Dermis blood vessel endothelial cell (primary cell): ENCODE measurements at regions not wholly inside any gene's neighbourhood (a gene's known extent, or its start where the extent isn't known, plus 50 kb on each side); places are given as distances from the start of the nearest gene placed in this dataset.
"Not testable (repeated sequence)": the region's sequence is repeated elsewhere in the genome, so short reads cannot be mapped to it uniquely, and the experiment has no call there.

Source experiments
- DNase-seq: peaks from one replicate; pipeline ENCODE4 v3.0.0; 2010

DNA sequence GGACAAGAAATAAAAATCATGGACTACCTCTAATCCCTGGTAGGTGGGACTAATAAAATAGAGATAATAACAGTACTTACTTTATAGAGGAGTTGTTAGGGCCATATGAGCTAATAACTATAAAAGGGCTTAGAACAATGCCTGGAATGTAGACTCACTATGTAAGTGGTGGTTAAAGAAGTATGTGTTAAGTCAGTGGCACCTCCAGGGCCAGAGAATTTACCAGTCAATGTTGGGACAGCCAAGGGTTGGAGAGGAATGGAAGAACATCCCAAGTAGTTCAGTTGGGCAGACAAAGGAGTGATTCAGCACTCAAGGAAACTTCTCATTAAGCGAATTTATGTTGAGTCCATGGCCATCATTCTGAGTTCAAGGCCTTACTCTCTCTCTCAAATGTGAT lies 116.8 kb downstream of the OTOR start:
- no peak for DNase-seq

DNA sequence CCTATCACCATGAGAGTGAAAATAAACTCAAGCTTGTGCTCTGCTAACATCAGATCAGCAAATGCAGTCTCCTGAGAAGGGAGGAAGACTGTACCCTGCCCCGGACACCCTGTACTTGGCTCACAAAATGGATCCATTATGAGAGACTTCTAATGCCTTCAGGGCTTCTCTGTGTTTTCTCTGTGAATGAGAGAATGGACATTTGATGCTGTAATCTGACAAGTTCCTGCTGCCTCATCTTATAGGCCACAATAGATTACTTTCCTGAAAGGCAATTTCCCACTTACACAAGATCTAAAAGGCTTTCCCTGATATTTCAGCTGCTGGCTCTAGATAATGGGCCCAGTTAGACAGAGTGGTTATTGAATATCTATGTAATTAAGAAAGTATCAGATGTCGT lies 117.2 kb downstream of the OTOR start:
- no peak for DNase-seq

DNA sequence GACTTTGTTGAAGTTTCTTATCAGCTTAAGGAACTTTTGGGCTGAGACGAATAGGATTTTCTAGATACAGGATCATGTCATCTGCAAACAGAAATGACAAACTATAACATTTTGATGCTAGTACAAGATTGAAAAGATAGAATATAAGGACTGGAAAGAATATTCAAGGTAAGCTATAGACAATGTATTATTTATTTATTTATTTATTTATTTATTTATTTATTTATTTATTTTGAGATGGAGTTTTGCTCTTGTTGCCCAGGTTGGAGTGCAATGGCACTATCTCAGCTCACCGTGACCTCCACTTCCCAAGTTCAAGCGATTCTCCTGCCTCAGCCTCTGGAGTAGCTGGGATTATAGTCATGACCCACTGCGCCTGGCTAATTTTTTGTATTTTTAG lies 125.0 kb downstream of the OTOR start:
- DNase-seq: not testable (repeated sequence)

DNA sequence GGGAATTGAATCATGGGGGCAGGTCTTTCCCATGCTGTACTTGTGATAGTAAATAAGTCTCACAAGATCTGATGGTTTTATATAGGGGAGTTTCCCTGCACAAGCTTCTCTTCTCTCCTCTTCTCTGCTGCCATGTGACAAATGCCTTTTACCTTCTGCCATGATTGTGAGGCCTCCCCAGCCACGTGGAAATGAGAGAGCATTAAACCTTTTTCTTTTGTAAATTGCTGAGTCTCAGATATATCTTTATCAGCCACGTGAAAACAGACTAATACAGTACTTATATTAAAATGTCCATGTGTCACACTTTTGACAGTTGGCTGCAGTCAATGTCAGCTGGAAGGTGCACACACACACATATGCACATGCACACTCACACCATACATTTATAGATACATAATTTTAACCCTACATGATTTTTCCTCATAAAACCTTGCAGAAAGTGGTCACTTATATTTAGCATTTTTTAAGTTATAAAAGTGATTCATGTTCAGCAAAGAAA lies 128.9 kb downstream of the OTOR start:
- DNase-seq: no peak

DNA sequence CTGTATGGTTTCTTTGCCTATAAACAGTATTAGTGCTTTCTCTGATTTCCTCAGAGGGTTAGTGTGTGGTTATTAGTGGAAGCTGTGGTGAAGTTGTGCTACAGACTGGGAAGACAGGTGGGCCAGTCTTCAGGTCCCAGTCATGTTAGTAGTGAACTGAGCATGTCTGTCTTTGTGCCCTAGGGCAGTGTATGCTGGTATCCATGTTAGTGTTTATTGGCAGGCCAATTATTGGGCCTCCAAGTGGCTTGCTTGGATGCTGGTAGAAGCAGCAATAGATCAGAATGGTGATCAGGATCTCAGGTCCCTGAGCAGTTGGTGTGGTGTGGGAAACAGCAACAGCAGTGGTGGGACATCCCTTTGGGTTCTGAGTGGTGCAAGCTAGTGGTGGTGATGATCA lies 137.6 kb downstream of the OTOR start:
- no peak for DNase-seq

DNA sequence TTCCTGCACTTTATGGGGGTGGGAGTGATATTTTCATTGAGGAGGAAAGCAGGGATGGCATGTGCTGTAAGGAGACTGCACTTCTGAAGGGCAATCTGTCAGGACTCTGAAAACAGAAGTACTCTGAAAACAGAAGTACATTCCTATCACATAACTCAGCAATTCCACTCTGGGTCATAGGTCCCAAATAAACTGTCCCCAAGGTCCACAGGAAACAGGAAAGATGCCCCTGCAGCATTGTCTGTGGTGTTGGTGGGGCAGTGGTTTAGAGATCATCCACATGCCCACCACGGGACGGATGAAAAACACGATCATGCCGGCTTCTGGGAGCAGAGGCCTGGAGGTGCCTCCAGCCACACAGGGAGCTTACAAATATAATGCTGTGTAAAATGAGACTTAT lies 150.3 kb downstream of the OTOR start:
- DNase-seq: no peak

DNA sequence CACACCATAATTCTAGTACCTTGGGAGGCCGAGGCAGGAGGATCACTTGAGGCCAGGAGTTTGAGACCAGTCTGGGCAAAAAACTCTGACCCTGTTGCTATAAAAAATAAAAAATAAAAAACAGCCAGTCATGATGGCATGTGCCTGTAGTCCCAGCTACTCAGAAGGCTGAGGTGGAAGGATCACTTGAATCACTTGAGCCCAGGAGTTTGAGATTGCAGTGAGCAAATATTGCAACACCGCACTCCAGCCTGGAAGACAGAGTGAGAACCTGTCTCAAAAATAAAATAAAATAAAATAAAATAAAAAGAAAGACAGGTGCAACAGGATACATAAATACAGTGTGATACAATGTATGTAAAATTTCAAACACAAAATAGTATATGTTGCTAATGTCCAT lies 154.5 kb downstream of the OTOR start:
- DNase-seq: no peak

DNA sequence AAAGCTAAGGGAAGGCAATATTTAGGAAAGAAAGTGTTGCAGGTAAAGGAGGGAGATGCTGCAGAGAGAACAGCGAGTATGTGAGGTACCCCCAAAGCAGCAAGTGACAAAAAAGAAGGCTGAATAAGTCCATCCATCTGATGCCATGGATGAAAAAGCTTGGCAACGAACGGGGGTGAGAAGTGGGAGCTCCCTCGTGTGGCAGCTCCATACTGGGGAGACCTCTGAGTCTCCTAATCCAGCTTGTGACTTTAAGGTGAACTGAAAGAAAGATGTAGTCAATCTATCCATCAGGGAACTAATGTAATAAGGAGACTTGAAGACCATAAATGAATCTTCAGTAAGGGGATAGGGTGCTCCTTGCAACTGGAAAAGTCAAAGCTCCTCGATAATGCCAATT lies 156.6 kb downstream of the OTOR start:
- no peak for DNase-seq

DNA sequence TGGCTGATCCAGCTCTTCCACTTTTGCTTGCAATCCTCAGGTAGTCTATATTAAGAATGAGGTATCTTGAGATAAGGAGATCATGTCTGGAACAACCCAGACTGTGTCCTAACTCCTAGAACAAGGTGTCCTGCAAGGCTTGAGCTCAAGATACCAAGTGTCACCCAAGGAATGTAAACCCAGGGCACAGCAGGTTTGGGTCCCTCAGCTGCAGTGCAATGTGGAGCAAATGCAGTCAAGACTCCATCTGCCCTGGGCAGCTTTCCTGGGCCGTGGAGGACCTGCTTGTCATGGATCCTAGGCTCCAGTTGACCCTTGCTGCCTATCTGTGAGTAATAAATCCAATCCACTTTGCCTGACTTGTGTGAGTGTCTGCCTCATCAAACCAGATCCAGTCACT lies 166.1 kb downstream of the OTOR start:
- no peak for DNase-seq

DNA sequence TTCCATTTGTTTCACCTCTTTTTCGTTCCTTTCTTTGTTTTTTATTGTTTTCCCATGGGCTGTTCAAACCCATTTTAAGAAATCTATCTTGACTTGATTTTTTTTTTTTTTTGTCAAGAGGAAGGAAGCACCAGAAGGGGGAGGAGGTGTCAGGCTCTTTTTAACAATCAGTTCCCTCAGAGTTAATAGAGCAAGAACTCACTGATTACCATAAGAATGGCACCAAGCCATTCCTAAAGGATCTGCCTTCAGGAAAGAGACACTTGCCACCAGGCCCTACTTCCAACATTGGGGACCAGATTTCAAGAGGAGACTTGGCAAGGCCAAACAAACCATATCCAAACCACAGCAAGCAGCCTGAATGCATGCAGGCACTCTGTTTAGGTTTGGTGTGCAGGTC lies 168.0 kb downstream of the OTOR start:
- DNase-seq: no peak

DNA sequence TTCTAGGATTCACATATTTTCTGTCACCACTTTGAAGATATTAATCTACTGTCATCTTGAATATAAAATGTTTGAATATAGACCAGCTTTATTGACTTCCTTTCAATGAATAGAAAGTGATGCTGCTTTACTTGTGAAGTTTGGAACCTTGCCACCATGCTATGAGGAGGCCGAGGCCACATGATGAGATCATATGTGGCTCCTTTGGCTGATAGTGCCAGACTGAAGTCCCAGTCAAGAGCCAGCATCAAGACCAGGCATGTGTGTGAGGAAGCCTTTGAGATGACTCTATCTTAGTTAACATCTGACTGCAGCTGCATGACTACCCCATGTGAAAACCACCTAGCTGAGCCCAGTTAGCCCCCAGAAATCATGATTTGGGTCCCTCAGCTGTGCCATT lies 169.5 kb downstream of the OTOR start:
- DNase-seq: no peak

DNA sequence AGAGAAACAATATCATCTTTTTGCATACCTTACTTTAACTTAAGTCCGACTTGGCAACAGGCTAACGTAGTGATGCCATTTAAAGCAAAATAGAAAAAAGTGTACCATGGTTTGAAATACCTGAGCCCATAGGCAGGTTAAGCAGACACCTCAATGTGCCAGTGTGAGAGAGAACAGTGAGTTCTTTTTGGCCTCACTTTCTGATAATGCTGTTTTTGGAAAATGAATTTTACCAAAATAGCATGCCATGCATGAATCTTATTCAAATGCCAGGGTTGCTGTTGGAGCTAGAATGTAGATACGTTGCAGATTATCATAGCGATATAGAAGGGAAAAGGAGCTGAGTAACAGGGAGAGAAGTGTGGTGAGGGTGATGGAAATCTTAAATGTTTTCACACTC lies 170.2 kb downstream of the OTOR start:
- DNase-seq: no peak

DNA sequence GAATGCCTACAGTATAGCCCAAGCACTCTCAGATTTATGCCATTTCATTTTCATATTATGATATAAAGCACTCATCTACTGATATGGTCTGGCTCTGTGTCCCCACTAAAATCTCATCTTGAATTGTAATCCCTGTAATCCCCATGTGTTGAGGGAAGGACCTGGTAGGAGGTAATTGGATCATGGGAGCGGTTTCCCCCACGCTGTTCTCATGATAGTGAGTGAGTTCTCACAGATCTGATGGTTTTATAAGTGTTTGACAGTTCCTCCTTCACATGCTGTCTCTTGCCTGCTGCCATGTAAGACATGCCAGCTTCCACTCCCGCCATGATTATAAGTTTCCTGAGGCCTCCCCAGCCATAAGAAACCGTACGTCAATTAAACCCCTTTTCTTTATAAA lies 171.7 kb downstream of the OTOR start:
- no peak for DNase-seq

DNA sequence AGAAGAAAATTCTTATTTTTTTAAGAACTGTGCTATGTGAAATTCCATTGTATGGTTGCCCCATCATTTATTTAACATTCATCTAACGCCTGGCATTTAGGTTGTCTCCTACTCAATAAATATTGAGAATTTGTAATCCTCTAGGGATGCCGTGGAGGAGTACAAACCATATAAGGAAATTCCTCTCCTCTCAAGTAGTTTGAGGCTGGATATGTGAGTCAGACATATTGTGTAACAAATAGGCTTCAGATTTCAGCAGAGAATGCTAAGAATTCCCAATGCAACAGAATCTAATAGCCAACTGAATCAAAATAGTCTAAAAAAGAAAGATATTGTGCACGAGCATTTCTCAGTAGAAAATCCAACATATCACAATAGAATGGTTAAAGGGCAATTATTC lies 174.7 kb downstream of the OTOR start:
- no peak for DNase-seq

DNA sequence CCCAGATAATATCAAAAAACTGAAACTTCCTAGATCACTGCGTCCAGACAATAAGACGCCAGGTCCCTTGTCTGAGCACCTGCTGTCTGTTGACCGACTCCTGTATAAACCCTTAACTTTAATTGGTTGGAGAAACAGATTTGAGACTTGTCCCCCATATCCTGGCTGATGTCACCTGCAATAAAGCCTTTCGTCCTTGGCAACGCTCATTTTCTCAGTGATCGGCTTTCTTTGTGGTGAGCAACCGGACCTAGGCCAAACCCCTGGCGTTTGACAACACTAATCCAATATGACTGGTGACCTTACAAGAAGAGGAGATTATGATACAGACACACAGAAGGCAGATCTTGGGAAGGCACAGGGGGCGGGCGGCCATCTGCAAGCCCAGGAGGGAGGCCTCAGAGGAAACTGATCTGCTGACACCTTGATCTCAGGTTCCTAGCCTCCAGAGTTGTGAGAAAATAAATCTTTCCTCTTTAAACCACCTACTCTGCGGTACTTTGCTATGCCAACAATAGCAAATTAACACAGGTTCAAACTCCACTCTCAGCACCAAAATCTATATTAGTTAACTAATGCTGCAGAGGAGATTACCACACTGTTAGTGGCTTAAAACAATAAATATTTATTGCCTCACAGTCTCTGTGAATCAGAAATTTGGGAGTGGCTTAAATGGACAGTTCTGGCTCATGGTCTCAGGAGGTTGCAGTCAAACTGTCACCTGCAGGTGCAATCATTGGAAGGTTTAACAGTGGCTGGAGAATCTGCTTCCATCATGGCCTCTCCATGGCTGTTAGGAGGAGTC lies 178.7 kb downstream of the OTOR start:
- no peak for DNase-seq

DNA sequence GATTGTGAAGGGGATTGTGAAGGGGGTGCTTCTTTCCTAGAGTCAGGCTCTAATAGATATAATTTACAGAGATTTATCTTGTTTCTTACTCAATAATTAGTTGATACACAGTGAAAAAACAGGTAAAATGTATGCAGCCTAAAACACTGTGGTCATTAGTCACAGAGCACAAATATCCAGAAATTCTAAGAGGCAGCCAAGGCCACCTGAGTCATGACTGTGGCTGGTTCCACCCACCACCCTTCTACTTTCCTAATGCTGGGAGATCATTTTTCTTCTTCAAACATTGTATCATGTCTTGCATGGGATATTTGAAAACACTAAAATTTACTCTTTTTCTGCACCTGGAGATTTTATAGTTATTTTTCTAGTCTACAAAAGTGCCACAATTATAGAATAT lies 181.6 kb downstream of the OTOR start:
- no peak for DNase-seq

DNA sequence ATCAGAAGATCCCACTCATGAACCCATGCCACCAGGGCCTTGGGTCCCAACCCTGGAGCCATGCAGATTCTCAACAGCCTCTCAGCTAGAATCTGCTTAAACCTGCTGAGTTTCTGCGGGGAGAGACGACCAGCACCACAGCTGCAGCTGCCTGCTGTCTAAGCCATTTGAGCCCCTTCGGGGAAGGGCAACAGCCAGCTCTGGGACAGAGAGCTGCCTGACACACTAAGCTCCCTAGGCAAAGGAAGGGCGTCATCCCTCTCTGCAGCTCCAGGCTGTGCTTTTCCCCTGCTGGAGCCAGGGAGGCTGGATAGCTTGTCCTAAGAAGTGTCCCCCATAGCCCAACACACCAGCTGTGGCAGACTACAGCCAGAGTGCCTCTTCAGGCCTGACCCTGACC lies 182.5 kb downstream of the OTOR start:
- no peak for DNase-seq

DNA sequence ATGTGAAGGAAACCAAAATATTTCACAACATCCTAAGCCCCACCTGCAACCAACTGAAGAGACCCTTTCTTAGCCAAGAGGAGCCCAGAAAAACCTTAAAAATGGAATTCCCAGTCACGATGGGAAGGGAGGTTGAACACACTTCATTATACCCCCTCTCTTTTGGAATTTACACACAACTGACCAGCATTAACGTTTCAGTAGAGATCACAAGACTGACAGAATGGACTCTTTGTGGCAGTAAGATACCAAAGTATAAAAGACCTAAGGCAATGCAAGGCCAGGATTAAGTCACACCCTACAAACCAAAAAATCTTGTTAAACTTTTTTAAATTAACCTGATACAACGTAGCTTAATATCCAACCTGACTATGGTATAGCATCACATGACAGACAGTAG lies 190.9 kb downstream of the OTOR start:
- DNase-seq: no peak

DNA sequence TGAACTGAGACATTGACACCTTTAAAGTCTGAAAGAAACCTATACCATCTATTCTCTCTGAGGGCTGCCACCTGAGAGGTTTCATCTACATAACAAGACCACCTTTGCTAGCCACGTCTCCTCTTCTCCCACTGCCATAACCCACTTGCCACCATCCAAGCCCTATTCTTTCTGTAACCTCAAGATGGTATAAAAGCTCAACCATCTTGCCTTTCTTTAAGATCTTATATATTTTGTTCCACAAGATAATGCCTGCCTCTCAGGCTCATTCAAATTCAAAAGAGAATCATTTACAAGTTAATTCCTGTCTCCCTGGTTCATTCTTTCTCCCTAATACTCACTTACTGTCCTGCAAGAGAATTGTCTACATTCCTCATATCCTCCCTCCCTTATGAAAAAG lies 192.5 kb downstream of the OTOR start:
- no peak for DNase-seq

DNA sequence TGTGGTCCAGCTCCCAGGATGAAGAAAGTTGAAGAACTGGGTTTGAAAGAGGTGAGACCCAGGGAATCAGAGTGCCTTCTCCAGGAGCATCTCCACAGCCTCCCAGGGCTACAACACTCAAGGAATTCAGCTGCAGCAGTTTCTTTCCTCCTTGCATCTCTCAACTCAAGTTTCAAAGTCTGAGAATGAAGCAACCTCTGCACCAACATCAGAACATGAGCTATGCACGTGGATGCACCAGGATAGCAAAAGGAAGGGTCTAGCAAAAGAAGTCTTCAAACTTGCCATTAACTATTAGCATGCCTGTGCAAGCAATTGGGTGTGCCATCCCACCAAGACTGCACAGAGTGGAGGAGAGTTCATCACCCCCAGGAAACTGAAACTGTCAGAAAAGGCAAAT lies 193.9 kb downstream of the OTOR start:
- no peak for DNase-seq

DNA sequence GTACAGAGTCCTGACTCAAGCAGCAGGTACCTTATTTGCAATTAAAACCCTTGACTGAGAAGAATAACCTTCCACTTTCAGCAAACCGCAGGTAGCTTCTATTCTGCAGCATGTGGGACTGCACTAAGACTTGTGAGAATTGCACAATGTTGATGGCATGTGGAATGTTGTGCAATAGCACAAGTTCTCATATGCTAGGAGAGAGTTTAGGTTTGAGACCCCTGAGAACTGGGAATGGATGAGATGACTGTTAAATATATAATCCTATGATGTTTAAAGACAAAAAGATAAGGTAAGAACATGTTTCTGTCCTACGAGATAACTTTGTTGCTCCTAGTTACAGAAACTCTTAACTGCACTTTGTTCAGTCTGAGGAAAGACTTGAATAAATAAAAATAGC lies 194.6 kb downstream of the OTOR start:
- DNase-seq: no peak

DNA sequence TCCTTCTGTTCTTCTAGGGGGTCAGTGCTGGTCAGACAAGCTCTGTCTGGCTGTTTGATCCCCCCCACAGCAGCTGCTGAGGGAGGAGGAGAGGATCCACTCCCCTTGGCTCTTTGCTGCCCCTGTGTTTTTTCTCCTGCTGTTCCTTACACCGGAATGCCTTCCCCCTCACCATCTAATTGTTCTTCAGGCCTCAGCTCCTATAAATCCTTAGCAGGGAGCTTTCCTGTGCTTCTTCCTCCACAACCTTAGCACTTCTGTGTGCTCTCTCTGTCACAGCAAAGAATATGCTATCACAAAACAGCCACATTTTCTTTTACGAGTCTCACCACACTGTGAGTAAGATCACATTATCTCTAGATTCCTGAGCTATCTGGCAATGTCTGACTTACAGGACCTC lies 196.6 kb downstream of the OTOR start:
- no peak for DNase-seq

DNA sequence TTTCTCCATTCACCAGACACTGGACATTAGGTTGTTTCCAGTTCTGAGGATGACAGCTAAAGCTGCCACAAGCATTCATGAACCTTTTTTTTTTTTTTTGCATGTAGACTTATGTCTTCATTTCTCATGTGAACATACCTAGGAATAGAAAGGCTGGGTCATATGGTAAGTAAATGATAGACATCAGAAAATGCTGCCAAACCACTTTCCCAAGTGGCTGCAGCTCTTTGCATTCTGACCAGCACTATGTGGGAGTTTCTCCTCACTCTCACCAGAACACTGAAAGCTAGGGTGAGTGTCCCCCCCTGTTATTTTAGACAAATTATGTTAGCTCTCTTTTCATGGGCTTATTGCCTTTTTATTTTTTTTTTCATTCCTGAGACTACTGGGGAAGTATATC lies 197.5 kb downstream of the OTOR start:
- DNase-seq: no peak

DNA sequence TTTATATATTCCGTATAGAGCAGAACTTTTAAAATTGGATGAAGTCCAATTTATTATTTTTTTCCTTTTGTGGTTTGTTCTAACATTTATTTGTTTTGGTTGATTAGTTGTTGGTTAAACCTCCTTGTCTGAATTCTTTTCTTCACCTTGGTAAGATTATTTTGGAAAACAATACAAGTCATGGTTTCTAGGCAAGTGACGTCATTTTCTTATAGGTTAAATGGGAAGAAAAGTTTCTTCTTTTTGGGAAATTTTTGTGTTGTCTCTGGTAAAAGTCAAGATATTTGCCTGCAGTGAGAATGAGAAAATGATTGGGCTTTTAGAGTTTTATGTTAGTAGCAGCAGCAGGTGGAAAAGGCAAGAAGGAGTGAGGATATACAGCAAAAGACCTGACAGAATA lies 197.9 kb downstream of the OTOR start:
- DNase-seq: no peak

DNA sequence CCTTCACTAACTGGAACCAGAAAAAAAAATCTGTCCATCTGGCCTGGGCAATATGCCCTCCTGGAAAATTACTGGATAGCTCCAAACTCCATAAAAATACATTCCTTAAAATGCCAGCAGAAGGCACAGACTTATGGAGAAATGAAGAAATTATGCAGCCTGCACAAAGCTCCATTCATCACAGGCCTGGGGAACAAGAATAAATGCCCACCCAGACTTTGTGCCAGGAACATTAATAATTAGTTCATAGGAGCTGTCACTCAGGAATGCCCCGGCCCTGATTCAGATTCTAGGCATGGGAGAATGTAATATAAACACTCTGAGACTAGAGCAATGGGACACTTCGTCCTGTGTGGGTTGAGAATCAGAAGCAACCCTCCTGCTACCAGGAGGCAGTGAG lies 199.3 kb downstream of the OTOR start:
- DNase-seq: no peak
